K562 (cell line): ENCODE measurements at regions not wholly inside any gene's neighbourhood (a gene's known extent, or its start where the extent isn't known, plus 50 kb on each side); places are given as distances from the start of the nearest gene placed in this dataset.

ENCODE experiments used
- ATAC-seq: fragments of 200-7000 bp; cut with Tn5 transposase; 3 replicates; pipeline ENCODE4 v1.9.1; 2020; ENCODE audit warnings: moderate library complexity
- BruUV-seq: library from RNA; stranded (reverse); fragments of 400-500 nt; replicated peaks from 2 replicates; lab custom pipeline; 2021; lab: Mats Ljungman, UMichigan
- CTCF ChIA-PET: fragments of 300-600 bp; formaldehyde crosslinking; extraction: SDS; loops from one replicate; lab custom pipeline; 2021; ENCODE audit warnings: low intra/inter-chr PET ratio; lab: Yijun Ruan, JAX
- POLR2A ChIA-PET: fragments of 300-600, 350-650 bp; sonication (Branson Sonifier 250); formaldehyde crosslinking; extraction: SDS; loops from one replicate; lab custom pipeline; 2021; ENCODE audit warnings: antibody characterized with exemption, inconsistent platforms; lab: Yijun Ruan, JAX
- DNase-seq, 4 experiments: peaks; one replicate each; pipeline versions ENCODE4 v3.0.0 to v3.0.0-alpha.2; 2011 to 2018; ENCODE audit warnings: low spot score in 3 of 4, mixed read lengths in 3 of 4; ENCODE audit errors: extremely low read depth in 1 of 4
- FAIRE-seq: peaks from 2 replicates; lab custom pipeline; 2011; peaks lifted over from hg19 to GRCh38; lab: Jason Lieb, UNC
- H2AFZ ChIP-seq: 2 replicates; pipeline ENCODE4 v1.6.0; 2011; ENCODE audit warnings: low read depth, low read length, control low read depth, inconsistent platforms
- H3K27ac ChIP-seq: fragments of 200-600 bp; 3 replicates; pipeline ENCODE4 v1.8.0; 2011; ENCODE audit warnings: low read depth, mild to moderate bottlenecking, control low read depth, inconsistent platforms, low read length, moderate library complexity, mixed read lengths; ENCODE audit errors: extremely low read depth
- H3K27me3 ChIP-seq, 2 experiments: fragments of 300-600 bp in 1 of 2; 2 replicates in 1 of 2; 3 replicates in 1 of 2; pipeline versions ENCODE4 v1.6.0 to v1.8.0; 2011; ENCODE audit warnings: inconsistent platforms in 2 of 2, low read length in 2 of 2, mild to moderate bottlenecking in 1 of 2, mixed read lengths in 1 of 2, moderate library complexity in 1 of 2; ENCODE audit not compliant: control insufficient read depth in 2 of 2, insufficient read depth in 2 of 2
- H3K36me3 ChIP-seq: fragments of 300-600 bp; 3 replicates; pipeline ENCODE4 v1.8.0; 2011; ENCODE audit warnings: mild to moderate bottlenecking, low read length, inconsistent platforms; ENCODE audit not compliant: control insufficient read depth, insufficient read depth
- H3K4me1 ChIP-seq, 2 experiments: fragments of 200-600 bp in 1 of 2; replicated peaks in 1 of 2; 2 replicates in 1 of 2; 3 replicates in 1 of 2; pipeline versions ENCODE4 v1.5.1 to v1.8.0; 2011; ENCODE audit warnings: inconsistent platforms in 2 of 2, low read length in 2 of 2, mild to moderate bottlenecking in 1 of 2, mixed read lengths in 1 of 2, moderate library complexity in 1 of 2; ENCODE audit not compliant: control insufficient read depth in 2 of 2, insufficient read depth in 2 of 2
- H3K4me2 ChIP-seq: 2 replicates; pipeline ENCODE4 v1.6.1; 2011; ENCODE audit warnings: low read length, control low read depth, inconsistent platforms, mixed read lengths; ENCODE audit not compliant: insufficient read depth
- H3K4me3 ChIP-seq: fragments of 200-600 bp; sonication (generic), shearing (Covaris generic); 2 replicates; pipeline ENCODE4 v1.5.1; 2016; ENCODE audit warnings: control low read depth, inconsistent platforms
- H3K79me2 ChIP-seq: fragments of 200-600 bp; 3 replicates; pipeline ENCODE4 v1.8.0; 2011; ENCODE audit warnings: low read length, inconsistent platforms; ENCODE audit not compliant: control insufficient read depth, insufficient read depth
- H3K9ac ChIP-seq, 2 experiments: 2 replicates each; pipeline versions ENCODE4 v1.6.0 to v1.6.1; 2011; ENCODE audit warnings: low read depth in 2 of 2, low read length in 2 of 2, control low read depth in 1 of 2, inconsistent platforms in 1 of 2, mild to moderate bottlenecking in 1 of 2, mixed read lengths in 1 of 2; ENCODE audit not compliant: insufficient read depth in 1 of 2
- H3K9me1 ChIP-seq: one replicate; pipeline ENCODE4 v1.6.0; 2011; ENCODE audit warnings: inconsistent platforms, mild to moderate bottlenecking, low read length, moderate library complexity; ENCODE audit not compliant: control insufficient read depth, insufficient read depth
- H3K9me3 ChIP-seq: replicated peaks from 2 replicates; pipeline ENCODE4 v1.5.1; 2011; ENCODE audit warnings: low read depth, low read length, inconsistent platforms; ENCODE audit not compliant: control insufficient read depth, insufficient read depth
- H4K20me1 ChIP-seq: replicated peaks from 2 replicates; pipeline ENCODE4 v1.6.1; 2011; ENCODE audit warnings: low read length, inconsistent platforms, mixed read lengths; ENCODE audit not compliant: control insufficient read depth, insufficient read depth
- BMI1 ChIP-seq: fragments of 150-350 bp; IDR thresholded peaks from 2 replicates; pipeline ENCODE4 v1.6.1; 2014; ENCODE audit warnings: low read length
- CBX5 ChIP-seq: IDR thresholded peaks from 2 replicates; pipeline ENCODE4 v1.6.1; 2014; ENCODE audit warnings: low read depth, borderline replicate concordance
- JUND ChIP-seq, 2 experiments: IDR thresholded peaks; 2 replicates in 1 of 2; 3 replicates in 1 of 2; pipeline ENCODE4 v1.6.1; 2011; ENCODE audit warnings: borderline replicate concordance in 2 of 2, low read depth in 2 of 2, low read length in 2 of 2, improper control_type of control experiment in 1 of 2, missing biosample characterization in 1 of 2, missing genetic modification characterization in 1 of 2, missing genetic modification reagents in 1 of 2
- SMARCC2 ChIP-seq: fragments of 450-650 bp; IDR thresholded peaks from 2 replicates; pipeline ENCODE4 v1.6.1; 2017; ENCODE audit warnings: antibody characterized with exemption, moderate library complexity, mild to moderate bottlenecking, low read depth
- SREBF1 ChIP-seq: fragments of 150-350 bp; IDR thresholded peaks from 2 replicates; pipeline ENCODE4 v1.6.1; 2014; ENCODE audit warnings: antibody characterized with exemption, low read depth, low read length, borderline replicate concordance
- SREBF2 ChIP-seq: sonication (generic); formaldehyde crosslinking; IDR thresholded peaks from 2 replicates; pipeline ENCODE4 v1.4.0; 2020; ENCODE audit warnings: mild to moderate bottlenecking, missing genetic modification reagents
- THRA ChIP-seq: fragments of 450-650 bp; IDR thresholded peaks from 2 replicates; pipeline ENCODE4 v1.6.1; 2017; ENCODE audit warnings: mild to moderate bottlenecking, moderate library complexity
- USF1 ChIP-seq: sonication (generic); formaldehyde crosslinking; IDR thresholded peaks from 2 replicates; pipeline ENCODE4 v1.9.0; 2022; ENCODE audit warnings: mild to moderate bottlenecking, missing genetic modification reagents
- ZBTB17 ChIP-seq: fragments of 450-650 bp; formaldehyde crosslinking; IDR thresholded peaks from 2 replicates; pipeline ENCODE4 v1.4.0; 2020; ENCODE audit warnings: mild to moderate bottlenecking
- ZEB2 ChIP-seq: fragments of 450-650 bp; IDR thresholded peaks from 2 replicates; pipeline ENCODE4 v1.6.1; 2016
- ZFPM2 ChIP-seq: fragments of 250-450 bp; sonication (Bioruptor Pico); IDR thresholded peaks from 2 replicates; pipeline ENCODE4 v1.5.1; 2022; ENCODE audit warnings: mild to moderate bottlenecking
- ZNF57 ChIP-seq: fragments of 450-650 bp; formaldehyde crosslinking; IDR thresholded peaks from 2 replicates; pipeline ENCODE4 v1.4.0; 2020; ENCODE audit warnings: mild to moderate bottlenecking, moderate library complexity
- ZNF699 ChIP-seq: fragments of 250-450 bp; sonication (Bioruptor Pico); IDR thresholded peaks from 2 replicates; pipeline ENCODE4 v1.8.0; 2021; ENCODE audit warnings: mild to moderate bottlenecking, moderate library complexity; ENCODE audit not compliant: insufficient replicate concordance
- WGBS: fragments of 100-300 bp; shearing (Covaris generic); methylation state at CpG from one replicate; pipeline ENCODE4 v1.1.6; 2016; ENCODE audit warnings: low coverage, mixed read lengths; ENCODE audit not compliant: insufficient coverage; ENCODE audit errors: missing lambda C conversion rate; 5-methylcytosine and 5-hydroxymethylcytosine counted together
- in situ Hi-C: fragments of 300-500 bp; cut with MboI; formaldehyde crosslinking; loops from 4 replicates; pipeline ENCODE4 v1.15.0; 2018; ENCODE audit warnings: inconsistent platforms, mixed read lengths
- intact Hi-C: fragments of 100-400 bp; cut with micrococcal nuclease; formaldehyde crosslinking; loops from 2 replicates; pipeline ENCODE4 v1.14.2; 2022
- TF ChIP-seq, protein P1 (sequence below): sonication (generic); formaldehyde crosslinking; IDR thresholded peaks from 2 replicates; pipeline ENCODE4 v1.8.0; 2022; ENCODE audit warnings: missing genetic modification reagents, mild to moderate bottlenecking, borderline replicate concordance

GRCh38 chr9:71245651-71246050 is 124.2 kb upstream of the TRPM3 start:
- ChIA-PET CTCF (no interaction called here), POLR2A (no interaction called here)
- no peak for TF ChIP-seq THRA
- TF ChIP-seq CBX5, result no peak
- TF ChIP-seq ZNF57 (CRISPR knock-in tag), result no peak
- Histone ChIP-seq H3K27ac (no peak overlapping the region), H3K4me1 (no peaks in the 10 kb centered on the region), H3K27me3 (no peaks in the 10 kb centered on the region), H3K36me3 (no peaks in the 10 kb centered on the region), H3K9me3 (no peaks in the 10 kb centered on the region), H3K9ac (no peak overlapping the region), H4K20me1 (no peaks in the 10 kb centered on the region), H3K79me2 (no peaks in the 10 kb centered on the region), H3K4me3 (no peak overlapping the region), H3K4me2 (no peak overlapping the region), H3K9me1 (no peaks in the 10 kb centered on the region), H2AFZ (no peak overlapping the region)
- intact Hi-C loops (loop anchor here (5.0 kb wide), 1 partner anchor 233 kb away; no protein-coding TSS in a partner anchor), in situ Hi-C loops (no loop called here)
- no peak for FAIRE-seq
- ATAC-seq, result no peak
- BruUV-seq, result no TSS peak
- DNase-seq, result no peak

DNA sequence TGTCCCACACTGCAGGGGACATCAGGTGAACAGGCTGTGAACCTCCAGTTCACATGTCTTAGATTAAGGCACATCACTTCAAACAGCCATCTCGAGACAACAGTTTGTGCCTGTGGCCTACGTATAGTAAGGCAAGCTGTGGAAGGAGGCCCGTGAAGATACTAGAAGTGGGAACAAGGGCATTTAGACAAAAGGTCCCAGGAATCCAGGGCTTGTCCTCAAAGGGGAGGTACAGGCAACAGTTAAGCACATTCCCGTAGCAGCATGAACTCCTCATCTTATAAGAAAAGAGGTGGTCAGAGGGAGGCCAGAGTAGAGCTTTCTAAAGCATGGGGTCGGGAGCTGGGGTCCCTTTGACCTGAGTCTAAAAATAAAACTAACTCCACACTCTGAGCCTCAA is 122.5 kb upstream of the TRPM3 start:
- FAIRE-seq, result no peak
- H2AFZ ChIP-seq, result no peak overlapping the region
- TF ChIP-seq ZEB2 (no peak), JUND (IDR thresholded peaks at IDR 0.05; ENCODE audit: borderline replicate concordance, low read depth, low read length) (no peak), JUND (tag; IDR thresholded peaks at IDR 0.05; ENCODE audit: borderline replicate concordance, low read depth, low read length) (no peak), ZBTB17 (CRISPR knock-in tag) (no peak), SREBF2 (no peak), BMI1 (no peak), SMARCC2 (no peak), ZFPM2 (CRISPR knock-in tag) (no peak), SREBF1 (no peak), ZNF699 (CRISPR knock-in tag) (no peak), USF1 (CRISPR knock-in tag) (no peak)
- TF ChIP-seq, protein P1, sequence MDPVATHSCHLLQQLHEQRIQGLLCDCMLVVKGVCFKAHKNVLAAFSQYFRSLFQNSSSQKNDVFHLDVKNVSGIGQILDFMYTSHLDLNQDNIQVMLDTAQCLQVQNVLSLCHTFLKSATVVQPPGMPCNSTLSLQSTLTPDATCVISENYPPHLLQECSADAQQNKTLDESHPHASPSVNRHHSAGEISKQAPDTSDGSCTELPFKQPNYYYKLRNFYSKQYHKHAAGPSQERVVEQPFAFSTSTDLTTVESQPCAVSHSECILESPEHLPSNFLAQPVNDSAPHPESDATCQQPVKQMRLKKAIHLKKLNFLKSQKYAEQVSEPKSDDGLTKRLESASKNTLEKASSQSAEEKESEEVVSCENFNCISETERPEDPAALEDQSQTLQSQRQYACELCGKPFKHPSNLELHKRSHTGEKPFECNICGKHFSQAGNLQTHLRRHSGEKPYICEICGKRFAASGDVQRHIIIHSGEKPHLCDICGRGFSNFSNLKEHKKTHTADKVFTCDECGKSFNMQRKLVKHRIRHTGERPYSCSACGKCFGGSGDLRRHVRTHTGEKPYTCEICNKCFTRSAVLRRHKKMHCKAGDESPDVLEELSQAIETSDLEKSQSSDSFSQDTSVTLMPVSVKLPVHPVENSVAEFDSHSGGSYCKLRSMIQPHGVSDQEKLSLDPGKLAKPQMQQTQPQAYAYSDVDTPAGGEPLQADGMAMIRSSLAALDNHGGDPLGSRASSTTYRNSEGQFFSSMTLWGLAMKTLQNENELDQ (CRISPR knock-in tag), result no peak

More for the DNA sequence above, 122.5 kb upstream of the TRPM3 start:
- Histone ChIP-seq H3K9me1 (no peaks in the 10 kb centered on the region), H3K4me1 (no peaks in the 10 kb centered on the region), H3K4me3 (no peak overlapping the region), H3K9ac (no peak overlapping the region), H3K4me2 (no peak overlapping the region), H3K79me2 (no peaks in the 10 kb centered on the region), H3K9me3 (no peaks in the 10 kb centered on the region), H3K36me3 (no peaks in the 10 kb centered on the region), H4K20me1 (no peaks in the 10 kb centered on the region), H3K27ac (no peak overlapping the region), H3K27me3 (no peaks in the 10 kb centered on the region)
- 0% methylated on average over 4 of the region's 5 CpGs for WGBS
- in situ Hi-C loops (no loop called here), intact Hi-C loops (no loop called here)
- ChIA-PET POLR2A (no interaction called here), CTCF (no interaction called here)
- BruUV-seq, result no TSS peak
- ATAC-seq (no peak), DNase-seq (no peak)
